ENCODE measurements at regions not wholly inside any gene's neighbourhood (a gene's known extent, or its start where the extent isn't known, plus 50 kb on each side); places are given as distances from the start of the nearest gene placed in this dataset.

DNA sequence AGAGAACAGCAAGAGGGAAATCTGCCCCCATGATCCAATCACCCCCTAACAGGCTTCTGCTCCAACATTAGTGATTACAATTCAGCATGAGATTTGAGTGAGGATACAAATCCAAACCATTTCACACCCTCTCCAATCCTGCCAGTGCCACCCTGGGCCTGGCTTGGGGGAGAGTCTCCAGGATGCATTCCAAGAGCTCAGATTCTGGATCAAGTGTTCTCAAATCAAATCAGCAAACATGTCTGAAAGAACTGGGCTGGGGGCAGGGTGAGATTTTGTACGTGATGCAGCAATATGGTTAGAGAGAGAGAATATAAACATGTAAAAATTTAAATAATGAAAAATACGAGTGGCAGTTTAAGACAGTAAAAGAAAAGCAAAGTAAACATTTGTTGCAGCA is 2100.9 kb upstream of the CELF4 start:
- no peak for DNase-seq (ENCODE audit: low read depth)

DNA sequence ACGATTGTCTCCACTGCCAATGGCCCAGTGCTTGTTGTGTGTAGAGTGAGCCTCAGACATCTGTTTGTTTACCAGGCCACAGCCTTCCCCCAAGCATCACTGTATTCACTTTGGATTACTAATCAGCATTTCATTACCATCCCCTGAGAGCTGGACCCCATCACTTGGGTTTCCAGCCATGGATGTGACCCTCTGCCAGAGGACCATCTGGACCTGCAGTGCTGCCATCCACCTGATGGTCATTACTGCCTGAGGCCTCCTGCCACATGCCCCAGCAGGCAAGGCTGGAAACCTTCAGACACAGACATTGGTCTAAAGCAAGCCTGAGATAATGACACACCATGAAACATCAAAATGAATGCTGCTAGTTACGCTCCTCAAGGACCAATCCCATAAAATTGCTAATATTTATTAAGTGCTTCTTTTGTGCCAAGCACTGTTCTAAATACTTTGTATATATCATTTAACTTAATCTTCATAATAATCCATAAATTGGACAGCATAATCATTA is 2096.3 kb upstream of the CELF4 start:
- DNase-seq (ENCODE audit: low read depth) = no peak

DNA sequence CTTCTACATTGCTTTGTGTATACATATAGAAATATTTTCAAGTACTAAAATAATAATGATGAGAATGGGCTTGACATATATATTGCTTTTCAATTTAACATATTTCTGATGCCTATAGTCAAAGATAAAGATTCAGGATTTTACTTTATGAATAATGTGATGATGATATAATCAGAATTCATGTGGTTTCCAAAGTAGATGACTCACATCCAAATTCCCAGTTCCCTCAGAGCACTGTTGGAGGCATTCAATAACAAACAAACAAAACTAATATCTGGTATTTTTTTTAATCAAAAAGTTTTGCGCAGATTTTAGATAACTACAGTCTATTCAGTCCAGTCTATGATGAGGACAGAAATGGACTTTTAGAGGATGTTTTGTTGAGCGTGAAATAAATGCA is 2094.5 kb upstream of the CELF4 start:
- DNase-seq (ENCODE audit: low read depth) = no peak

DNA sequence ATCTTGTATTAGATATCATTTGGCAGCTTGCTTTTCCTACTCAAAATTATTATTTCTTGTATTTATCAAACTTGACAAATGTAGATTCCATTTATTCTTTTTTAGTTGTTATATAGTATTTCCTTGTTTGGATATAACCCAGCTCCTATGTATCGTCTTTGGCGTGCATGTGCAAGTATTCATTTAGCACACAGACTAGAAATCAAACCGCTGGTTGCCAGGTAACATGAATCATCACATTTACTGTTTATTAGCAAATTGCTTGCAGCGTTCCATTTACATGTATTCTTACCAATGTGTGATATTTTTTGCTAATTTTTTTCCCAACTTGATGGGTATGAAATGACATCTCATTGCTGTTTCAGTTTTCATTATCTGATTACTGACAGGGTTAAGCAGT is 2089.7 kb upstream of the CELF4 start:
- DNase-seq (ENCODE audit: low read depth) = no peak

DNA sequence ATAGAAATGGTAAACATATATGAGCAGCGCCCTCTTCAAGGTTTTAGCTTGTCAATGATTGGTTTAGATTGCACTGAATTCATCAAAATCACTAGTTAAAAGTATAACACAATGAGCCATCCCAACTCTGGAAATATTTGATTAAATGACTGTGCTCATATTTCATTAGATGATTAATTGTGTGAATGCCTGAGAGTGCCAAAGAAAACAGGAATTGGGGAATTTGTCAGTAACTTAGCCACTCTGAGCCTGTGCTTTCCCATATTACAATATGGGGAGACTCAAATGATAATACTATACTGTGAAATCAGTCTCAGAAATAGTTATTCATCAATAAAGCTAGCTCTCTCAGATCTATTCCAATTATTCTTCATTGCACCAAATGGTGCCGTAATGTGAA is 2087.6 kb upstream of the CELF4 start:
- no peak for DNase-seq (ENCODE audit: low read depth)

DNA sequence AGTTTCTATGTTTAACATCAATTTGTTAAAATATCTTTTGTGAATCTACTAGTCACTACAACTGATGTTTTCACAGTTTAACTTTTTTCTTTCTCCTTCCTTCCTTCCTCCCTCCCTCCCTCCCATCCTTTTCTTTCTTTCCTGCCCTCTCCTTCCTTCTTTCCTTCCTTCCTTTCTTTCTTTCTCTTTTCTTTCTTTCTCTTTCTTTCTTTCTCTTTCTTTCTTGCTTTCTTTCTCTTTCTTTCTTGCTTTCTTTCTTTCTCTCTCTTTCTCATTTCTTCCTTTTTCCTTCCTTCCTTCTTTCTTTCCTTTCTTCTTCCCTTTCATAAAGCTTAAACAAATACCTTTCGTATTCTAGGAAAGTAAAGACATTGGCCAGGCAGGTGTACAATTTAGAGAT is 2083.0 kb upstream of the CELF4 start:
- no peak for DNase-seq (ENCODE audit: low read depth)

DNA sequence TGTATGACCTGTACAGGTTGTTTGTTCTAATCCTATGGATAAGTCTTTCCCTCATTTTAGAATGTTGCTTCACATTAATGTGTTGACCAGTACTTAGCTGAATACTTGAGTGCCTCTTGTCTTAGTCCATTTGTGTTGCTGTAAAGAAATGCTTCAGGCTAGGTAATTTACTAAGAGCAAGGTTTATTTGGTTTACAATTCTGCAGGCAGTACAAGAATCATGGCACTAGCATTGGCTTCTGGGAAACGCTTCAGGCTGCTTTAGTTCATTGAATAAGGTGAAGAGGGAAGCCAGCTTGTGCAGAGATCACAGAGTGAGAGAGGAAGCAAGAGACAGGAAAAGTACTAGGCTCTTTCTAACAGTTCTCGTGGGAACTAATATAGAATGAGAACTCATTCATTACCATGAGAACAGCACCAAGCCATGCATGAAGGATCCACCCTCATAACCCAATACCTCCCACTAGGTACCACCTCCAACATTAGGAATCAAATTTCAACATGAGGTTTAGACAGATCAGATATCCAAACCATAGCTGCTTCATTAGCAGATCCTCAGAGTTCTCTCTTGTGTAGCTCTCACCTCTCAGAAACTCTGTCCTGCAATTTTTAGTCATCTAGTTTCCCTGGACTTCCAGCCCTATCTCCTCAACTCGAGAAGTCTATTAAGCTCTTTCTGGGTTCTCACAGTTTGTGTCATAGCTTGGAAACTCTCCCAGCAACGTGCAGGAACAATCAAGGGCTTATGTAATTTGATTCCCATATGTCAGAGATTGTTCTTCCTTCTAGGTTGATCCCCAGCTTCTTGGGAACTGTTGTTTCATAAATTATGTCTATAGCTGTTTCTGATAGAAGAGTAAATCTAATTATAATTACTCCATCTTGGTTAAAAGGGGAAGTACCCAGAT is 2082.3 kb upstream of the CELF4 start:
- DNase-seq (ENCODE audit: low read depth) = no peak

DNA sequence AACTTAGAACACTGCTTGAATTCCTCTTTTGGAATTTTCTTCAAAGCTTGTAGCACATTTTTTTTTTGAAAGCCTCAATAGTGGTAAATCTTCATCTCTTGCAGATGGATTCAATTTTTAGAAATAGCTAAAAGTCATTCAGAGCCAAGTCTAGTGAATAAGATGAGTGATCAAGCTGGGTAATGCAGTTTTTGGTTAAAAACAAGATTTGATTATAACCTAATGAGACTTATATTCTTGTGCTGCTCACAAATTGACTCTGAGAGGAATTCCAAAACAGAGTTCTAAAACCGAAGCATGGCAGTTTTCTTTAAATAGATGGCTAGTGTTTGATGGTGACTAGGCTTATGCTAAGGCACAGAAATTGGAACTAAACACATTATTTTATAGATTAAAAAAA is 2072.6 kb upstream of the CELF4 start:
- no peak for DNase-seq (ENCODE audit: low read depth)

DNA sequence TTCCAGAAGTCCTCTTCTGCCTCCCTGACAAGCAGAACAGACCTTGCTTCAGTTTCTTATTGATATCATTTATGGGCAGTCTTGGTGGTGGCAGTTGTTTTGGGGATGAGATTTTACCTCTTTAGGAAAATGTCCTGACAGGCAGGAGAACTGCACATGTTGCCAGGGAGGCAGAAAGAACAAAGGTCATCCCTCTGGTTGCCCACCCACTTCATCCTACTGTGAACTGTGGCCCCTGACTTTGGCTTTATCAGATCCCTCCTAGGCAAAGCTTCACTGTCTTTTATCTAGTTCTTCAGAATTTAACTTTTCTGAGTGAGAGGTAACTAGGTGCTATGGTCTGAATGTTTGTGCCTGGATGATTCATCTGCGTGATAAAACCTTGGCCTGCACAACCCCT is 2071.3 kb upstream of the CELF4 start:
- DNase-seq (ENCODE audit: low read depth) = no peak

DNA sequence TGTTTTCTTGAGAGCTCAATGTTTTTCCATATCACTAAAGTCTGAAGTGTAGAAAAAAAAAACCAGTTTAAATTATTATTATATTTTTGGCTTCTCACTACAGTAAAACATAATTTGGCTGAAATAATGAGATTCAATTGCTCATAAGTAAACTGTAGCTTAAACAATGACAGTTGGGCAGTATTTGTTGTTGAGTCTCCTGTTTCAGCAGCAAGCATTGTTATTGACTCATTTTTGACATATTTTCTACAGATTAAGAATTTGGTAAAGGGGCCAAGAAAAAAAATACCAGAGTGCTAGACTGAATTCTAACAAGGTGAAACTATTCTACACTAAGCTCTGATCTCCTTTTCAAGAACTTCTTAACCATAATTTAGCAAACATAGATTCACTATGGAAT is 2070.4 kb upstream of the CELF4 start:
- DNase-seq (ENCODE audit: low read depth) = no peak

DNA sequence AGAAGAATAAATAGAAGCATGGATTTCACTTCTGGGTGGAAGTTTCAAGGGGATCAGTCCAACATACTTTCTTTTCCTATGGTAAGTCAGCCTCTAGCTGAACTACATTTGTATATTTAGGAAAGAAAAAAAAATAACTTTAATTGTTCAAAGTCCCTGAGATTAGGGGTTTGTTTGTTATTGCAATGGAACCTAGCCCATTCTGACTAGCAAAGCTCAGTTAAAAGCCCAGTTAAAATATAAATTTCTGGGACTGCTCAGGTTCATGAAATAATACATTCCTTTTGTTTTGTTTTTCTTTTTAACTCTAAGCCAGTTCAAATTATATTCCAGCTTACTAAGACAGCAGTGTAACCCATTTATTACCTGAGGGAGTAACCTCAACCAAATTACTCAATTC is 2069.6 kb upstream of the CELF4 start:
- no peak for DNase-seq (ENCODE audit: low read depth)

DNA sequence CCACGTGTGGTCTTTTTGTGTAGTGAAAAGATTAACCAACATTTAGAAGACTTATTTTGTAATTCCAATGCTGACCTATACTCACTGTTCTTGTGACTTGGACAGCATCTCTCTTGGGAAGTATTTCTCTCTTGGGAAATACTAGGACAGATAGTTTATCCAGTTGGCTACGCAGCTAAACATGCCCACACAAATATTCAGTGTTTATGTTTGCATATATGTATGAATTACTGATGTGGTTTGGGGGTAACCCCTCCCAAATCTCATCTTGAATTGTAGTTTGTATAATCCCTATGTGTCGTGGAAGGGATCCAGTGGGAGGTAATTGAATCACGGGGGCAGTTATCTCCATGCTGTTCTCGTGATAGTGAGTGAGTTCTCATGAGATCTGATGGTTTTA is 2062.3 kb upstream of the CELF4 start:
- no peak for DNase-seq (ENCODE audit: low read depth)

DNA sequence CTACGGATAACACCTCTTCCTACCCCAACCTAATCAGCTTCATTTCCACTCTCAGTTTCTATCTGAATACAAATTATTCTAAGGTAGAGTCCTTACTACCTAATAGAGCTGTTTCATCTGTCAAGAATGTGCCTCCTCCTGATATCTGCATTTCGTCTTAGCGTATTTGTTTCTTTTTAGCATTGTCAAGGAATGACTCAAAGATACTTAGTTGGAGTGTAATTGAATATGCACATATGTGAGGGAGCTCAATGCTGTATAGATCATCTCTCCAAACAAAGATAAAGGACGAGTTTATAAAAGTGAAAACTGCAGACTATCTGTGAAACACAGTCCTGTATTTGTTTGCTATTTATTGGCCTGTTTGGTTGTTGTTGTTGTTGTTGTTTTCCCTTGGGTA is 2059.4 kb upstream of the CELF4 start:
- DNase-seq (ENCODE audit: low read depth) = no peak

DNA sequence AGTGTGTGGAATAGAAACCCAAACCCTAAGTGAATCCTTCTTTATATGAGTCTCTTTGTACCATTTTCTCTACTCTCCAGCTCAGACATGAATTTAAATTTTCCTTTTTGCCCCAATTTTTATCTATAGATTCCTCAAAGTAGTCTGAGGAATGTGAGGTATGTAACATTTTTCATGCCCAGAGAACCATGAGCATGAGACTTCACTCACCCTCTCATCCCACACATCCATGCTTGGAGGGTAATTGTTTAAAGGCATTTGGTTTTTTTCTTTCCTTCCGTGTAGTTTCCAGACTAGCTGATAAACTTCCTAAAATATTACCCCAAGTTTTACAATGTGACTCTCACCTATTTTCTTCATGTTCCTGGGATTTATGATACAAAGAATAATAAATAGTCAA is 2056.8 kb upstream of the CELF4 start:
- no peak for DNase-seq (ENCODE audit: low read depth)

DNA sequence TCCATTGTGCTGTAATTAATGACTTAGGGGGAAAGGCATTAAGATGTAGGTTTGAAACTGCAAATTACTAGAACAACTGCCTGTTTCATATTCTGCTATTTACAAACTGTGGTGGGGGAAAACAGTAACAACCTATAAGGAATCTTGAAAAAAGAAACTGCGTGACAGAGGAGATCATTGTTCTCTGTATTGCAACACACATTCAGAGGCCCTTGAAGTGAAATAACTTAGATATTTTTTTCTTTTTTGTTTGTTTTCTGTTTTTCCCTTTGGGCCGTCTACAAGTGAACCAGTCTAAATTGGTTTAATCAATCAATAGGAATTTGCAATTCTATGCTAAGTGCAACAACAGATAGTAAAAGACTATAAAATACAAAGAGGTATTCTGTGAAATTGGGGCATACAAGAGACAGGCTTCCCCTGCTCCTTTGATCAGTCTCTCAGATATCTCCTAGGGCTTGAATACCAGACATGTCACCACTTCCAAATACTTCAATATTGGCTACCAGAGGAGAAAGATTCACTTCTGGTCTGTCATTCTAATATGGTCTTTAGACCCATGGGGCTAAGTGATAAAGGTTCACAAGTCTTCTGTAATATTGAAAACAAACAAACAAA is 2055.1 kb upstream of the CELF4 start:
- no peak for DNase-seq (ENCODE audit: low read depth)

DNA sequence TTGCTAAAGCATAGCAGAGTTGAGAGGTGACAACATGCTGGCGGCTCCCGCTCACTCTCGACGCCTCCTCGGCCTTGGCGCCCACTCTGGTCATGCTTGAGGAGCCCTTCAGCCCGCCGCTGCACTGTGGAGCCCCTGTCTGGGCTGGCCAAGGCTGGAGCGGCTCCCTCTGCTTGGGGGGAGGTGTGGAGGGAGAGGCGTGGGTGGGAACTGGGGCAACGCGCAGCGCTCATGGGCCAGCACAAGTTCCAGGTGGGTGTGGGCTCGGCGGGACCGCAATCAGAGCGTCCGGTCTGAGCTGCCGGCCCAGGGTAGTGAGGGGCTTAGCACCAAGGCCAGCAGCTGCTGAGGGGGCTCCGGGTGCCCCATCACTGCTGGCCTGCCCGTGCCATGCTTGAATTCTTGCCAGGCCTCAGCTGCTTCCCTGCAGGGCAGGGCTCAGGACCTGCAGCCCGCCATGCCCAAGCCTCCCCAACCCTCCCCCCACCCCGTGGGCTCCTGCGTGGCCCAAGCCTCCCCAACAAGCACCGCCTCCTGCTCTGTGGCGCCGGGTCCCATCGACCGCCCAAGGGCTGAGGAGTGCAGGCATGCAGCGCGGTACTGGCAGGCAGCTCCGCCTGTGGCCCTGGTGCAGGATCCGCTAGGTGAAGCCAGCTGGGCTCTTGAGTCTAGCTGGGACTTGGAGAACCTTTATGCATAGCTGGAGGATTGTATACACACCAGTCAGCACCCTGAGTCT is 2052.8 kb upstream of the CELF4 start:
- DNase-seq (ENCODE audit: low read depth) = no peak

DNA sequence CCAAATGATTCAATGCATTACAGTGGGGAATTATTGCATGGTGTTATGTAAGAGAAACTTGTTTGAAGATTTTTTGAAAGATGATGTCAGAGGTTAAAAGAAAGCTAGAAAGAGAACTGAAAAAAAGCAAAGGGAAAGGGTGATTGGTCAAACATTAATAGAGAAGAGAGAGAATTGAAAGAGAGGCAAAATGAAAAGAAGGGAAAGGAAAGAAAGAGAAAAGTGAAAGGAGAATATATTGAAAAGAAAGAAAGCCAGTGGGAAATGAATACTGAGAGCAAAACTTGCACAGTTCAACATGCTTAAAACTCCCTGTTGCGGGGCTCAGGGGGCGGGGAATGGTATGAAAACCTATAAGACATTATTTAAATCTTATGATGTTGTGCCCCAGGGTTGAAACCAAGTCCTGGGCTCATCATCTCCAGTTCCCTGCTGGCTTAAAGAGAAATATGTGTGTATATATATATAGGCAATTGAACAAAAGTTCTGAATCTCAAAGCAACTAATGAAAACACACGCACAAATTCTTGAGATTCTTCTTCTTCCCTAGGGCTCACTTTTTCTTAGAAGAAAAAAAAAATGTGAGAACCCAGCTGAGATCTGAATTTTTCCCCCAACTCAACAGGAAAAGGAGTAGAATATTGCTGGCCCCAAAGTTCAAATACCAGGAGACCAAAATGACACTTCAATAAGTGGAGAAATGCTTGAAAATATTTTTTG is 2045.9 kb upstream of the CELF4 start:
- no peak for DNase-seq (ENCODE audit: low read depth)

DNA sequence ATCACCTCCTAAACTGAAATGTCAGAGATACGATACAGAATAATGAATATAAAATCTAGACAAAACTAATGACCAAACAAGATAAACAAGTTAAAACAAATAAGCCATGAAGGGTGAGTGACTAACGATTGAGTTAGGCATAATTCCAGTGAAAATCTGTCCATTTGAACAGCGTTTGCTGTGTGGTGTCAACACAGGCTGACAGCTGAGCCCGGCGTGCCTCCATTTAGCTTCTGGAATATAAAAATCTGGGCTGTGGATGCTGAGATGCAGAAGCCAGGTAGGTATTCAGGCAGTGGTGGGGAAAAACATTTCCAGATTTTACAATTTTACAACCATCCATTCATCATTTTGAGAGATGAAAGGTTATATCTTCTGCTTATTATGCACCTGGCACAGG is 2041.4 kb upstream of the CELF4 start:
- DNase-seq (ENCODE audit: low read depth) = no peak

DNA sequence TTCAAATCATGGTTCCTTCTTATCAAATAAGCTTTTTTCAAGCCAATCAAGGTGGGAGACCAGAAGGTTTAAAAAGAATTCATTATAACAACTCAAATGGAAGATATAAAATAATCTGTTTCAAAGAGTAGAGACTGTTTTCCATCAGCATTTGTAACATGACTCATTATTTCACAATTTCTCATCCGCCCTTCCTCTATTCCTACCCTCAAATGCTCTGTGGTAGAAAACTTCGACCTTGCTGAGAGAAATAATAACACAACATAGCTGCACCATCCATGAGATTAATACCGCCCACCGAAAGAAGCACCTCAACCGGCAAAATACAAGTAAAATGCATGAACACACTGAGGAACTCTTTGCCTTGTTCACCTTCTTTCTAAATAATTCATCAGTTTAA is 2039.2 kb upstream of the CELF4 start:
- no peak for DNase-seq (ENCODE audit: low read depth)

DNA sequence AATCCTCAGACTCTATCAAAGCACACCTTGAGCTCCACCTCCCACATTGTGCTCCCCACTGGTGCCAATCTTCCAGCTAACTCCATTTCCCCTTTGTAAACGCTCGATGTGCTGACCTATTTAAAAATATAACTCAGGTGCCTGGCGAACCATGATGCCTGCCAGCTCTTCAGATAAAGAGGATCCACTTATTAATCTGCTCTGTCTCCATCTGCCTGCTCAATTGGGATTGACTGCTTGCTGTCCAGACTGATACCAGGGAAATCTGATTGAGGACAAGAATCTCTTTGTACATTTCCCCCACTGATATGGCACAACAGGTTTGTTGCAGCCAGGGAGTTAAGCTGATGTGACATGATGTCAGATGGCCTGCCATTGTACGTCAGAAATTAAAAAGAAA is 2036.5 kb upstream of the CELF4 start:
- DNase-seq (ENCODE audit: low read depth) = no peak

DNA sequence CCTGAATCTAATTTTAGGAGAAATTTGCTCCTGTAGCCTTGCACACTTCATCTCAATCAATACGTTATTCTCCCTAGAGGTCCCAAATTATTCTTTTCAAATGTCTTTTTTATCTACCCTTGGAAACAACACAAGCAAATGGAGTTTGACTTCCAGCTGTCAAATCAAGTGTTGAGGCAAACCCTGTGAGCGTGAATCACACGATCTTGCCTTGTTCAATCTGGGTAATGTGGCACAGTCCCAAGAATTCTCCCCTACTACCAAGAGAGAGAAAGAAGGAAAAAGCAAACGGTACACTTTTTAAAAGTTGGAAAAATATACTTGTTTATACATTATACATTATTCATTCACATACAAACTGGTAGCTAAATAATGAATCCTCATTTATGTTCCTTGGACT is 2035.3 kb upstream of the CELF4 start:
- no peak for DNase-seq (ENCODE audit: low read depth)

DNA sequence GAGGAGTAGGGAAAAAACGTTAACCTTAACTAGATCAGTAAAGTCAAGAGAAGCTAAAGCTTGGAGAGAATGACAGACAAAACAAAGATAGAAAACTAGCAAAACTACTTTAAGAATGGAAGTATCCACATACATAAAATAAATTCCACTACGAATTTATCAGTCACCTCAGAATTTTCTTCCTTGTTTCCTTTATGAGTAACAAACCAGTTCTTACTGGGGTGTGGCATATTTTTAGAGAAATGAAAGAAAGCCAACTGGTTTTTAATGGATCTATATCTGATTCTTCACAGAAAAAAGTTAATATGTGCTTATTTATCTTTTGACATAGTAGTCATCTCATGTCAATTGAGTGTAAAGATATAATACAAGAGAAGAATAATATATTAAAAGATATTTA is 2033.7 kb upstream of the CELF4 start:
- DNase-seq (ENCODE audit: low read depth) = no peak
